SK-N-MC (cell line): ENCODE measurements at regions not wholly inside any gene's neighbourhood (a gene's known extent, or its start where the extent isn't known, plus 50 kb on each side); places are given as distances from the start of the nearest gene placed in this dataset.

ENCODE experiments used
- DNase-seq: peaks from one replicate; pipeline ENCODE4 v3.0.0-alpha.2; 2011; ENCODE audit warnings: low read depth, low spot score
- H3K27ac ChIP-seq: fragments of 200-600 bp; sonication (generic); 2 replicates; pipeline ENCODE4 v1.5.1; 2016; ENCODE audit warnings: mixed run types
- H3K36me3 ChIP-seq: fragments of 200-600 bp; sonication (generic); 2 replicates; pipeline ENCODE4 v1.6.1; 2017; ENCODE audit warnings: antibody characterized with exemption, low read length, mixed read lengths; ENCODE audit not compliant: insufficient read depth
- H3K4me3 ChIP-seq: fragments of 200-600 bp; sonication (generic); 2 replicates; pipeline ENCODE4 v1.5.1; 2016
- H3K9ac ChIP-seq: fragments of 200-600 bp; sonication (generic); 2 replicates; pipeline ENCODE4 v1.8.0; 2017; ENCODE audit warnings: mixed run types, mixed read lengths; ENCODE audit not compliant: insufficient read length
- H3K9me3 ChIP-seq: fragments of 200-600 bp; sonication (generic); 2 replicates; pipeline ENCODE4 v1.6.1; 2017; ENCODE audit warnings: low read depth, mild to moderate bottlenecking, antibody characterized with exemption, low read length, moderate library complexity, mixed read lengths
- EZH2 ChIP-seq: fragments of 200-600 bp; sonication (generic); IDR thresholded peaks from one replicate; pipeline ENCODE4 v1.6.1; 2017; ENCODE audit warnings: antibody characterized with exemption
- FOXP2 ChIP-seq: optimal IDR thresholded peaks from 2 replicates; pipeline ENCODE3; 2011; ENCODE audit warnings: mild to moderate bottlenecking, moderate library complexity; ENCODE audit not compliant: insufficient read depth; ENCODE audit errors: extremely low read length, control extremely low read depth
- POLR2AphosphoS5 ChIP-seq: IDR thresholded peaks from 2 replicates; pipeline ENCODE4 v1.6.1; 2012; ENCODE audit warnings: mild to moderate bottlenecking, low read depth, low read length, borderline replicate concordance

GRCh38 chr9:31950756-31951155 lies 433.7 kb upstream of the ACO1 start:
- no peak for TF ChIP-seq FOXP2
- no peak for TF ChIP-seq POLR2AphosphoS5
- no peak for TF ChIP-seq EZH2
- Histone ChIP-seq H3K4me3 (no peak overlapping the region), H3K9ac (no peak overlapping the region), H3K36me3 (no peaks in the 10 kb centered on the region), H3K9me3 (no peaks in the 10 kb centered on the region), H3K27ac (no peak overlapping the region)
- no peak for DNase-seq

- TF ChIP-seq EZH2, result no peak
- no peak for TF ChIP-seq POLR2AphosphoS5
- no peak for TF ChIP-seq FOXP2
- Histone ChIP-seq H3K27ac (no peak overlapping the region), H3K9ac (no peak overlapping the region), H3K9me3 (no peaks in the 10 kb centered on the region), H3K36me3 (no peaks in the 10 kb centered on the region), H3K4me3 (no peak overlapping the region)
- DNase-seq, result no peak
Measured at GRCh38 chr9:31958572-31958971, 425.9 kb upstream of the ACO1 start.

GRCh38 chr9:31969552-31969951 lies 414.9 kb upstream of the ACO1 start:
- no peak overlapping the region for H3K27ac ChIP-seq
- no peak overlapping the region for H3K4me3 ChIP-seq
- no peak for DNase-seq
- H3K36me3 ChIP-seq, result no peaks in the 10 kb centered on the region
- TF ChIP-seq EZH2 (no peak), POLR2AphosphoS5 (no peak), FOXP2 (no peak)
- no peaks in the 10 kb centered on the region for H3K9me3 ChIP-seq
- no peak overlapping the region for H3K9ac ChIP-seq

- Histone ChIP-seq H3K9me3 (no peaks in the 10 kb centered on the region), H3K36me3 (no peaks in the 10 kb centered on the region), H3K9ac (no peak overlapping the region), H3K27ac (no peak overlapping the region), H3K4me3 (no peak overlapping the region)
- DNase-seq, result no peak
- TF ChIP-seq EZH2 (no peak), FOXP2 (no peak), POLR2AphosphoS5 (no peak)
Measured at GRCh38 chr9:31983895-31984294, 400.5 kb upstream of the ACO1 start.

- no peaks in the 10 kb centered on the region for H3K36me3 ChIP-seq
- no peak overlapping the region for H3K4me3 ChIP-seq
- no peak for TF ChIP-seq FOXP2
- no peak for TF ChIP-seq EZH2
- TF ChIP-seq POLR2AphosphoS5, result no peak
- no peak for DNase-seq
- H3K9me3 ChIP-seq, result no peaks in the 10 kb centered on the region
- no peak overlapping the region for H3K27ac ChIP-seq
- no peak overlapping the region for H3K9ac ChIP-seq
Measured at GRCh38 chr9:31996331-31996730, 388.1 kb upstream of the ACO1 start.

GRCh38 chr9:32004431-32005076 lies 379.9 kb upstream of the ACO1 start:
- H3K27ac ChIP-seq, result no peak overlapping the region
- H3K9me3 ChIP-seq, result no peaks in the 10 kb centered on the region
- H3K4me3 ChIP-seq, result no peak overlapping the region
- H3K9ac ChIP-seq, result no peak overlapping the region
- TF ChIP-seq FOXP2 (no peak), EZH2 (no peak), POLR2AphosphoS5 (no peak)
- H3K36me3 ChIP-seq, result no peaks in the 10 kb centered on the region
- no peak for DNase-seq

GRCh38 chr9:32010322-32010721 lies 374.1 kb upstream of the ACO1 start:
- no peak overlapping the region for H3K9ac ChIP-seq
- no peaks in the 10 kb centered on the region for H3K36me3 ChIP-seq
- H3K9me3 ChIP-seq, result no peaks in the 10 kb centered on the region
- no peak for DNase-seq
- H3K27ac ChIP-seq, result no peak overlapping the region
- TF ChIP-seq FOXP2, result no peak
- TF ChIP-seq POLR2AphosphoS5, result no peak
- no peak for TF ChIP-seq EZH2
- H3K4me3 ChIP-seq, result no peak overlapping the region

GRCh38 chr9:32011049-32011448 lies 373.4 kb upstream of the ACO1 start:
- H3K27ac ChIP-seq, result no peak overlapping the region
- no peaks in the 10 kb centered on the region for H3K9me3 ChIP-seq
- TF ChIP-seq POLR2AphosphoS5, result no peak
- no peak for TF ChIP-seq EZH2
- TF ChIP-seq FOXP2, result no peak
- no peaks in the 10 kb centered on the region for H3K36me3 ChIP-seq
- no peak for DNase-seq
- no peak overlapping the region for H3K9ac ChIP-seq
- no peak overlapping the region for H3K4me3 ChIP-seq

GRCh38 chr9:32015795-32016194 lies 368.6 kb upstream of the ACO1 start:
- H3K27ac ChIP-seq, result no peak overlapping the region
- no peak overlapping the region for H3K9ac ChIP-seq
- TF ChIP-seq POLR2AphosphoS5 (no peak), FOXP2 (no peak), EZH2 (no peak)
- no peak overlapping the region for H3K4me3 ChIP-seq
- no peaks in the 10 kb centered on the region for H3K36me3 ChIP-seq
- H3K9me3 ChIP-seq, result no peaks in the 10 kb centered on the region
- no peak for DNase-seq
